SK-N-MC (cell line): ENCODE measurements at regions not wholly inside any gene's neighbourhood (a gene's known extent, or its start where the extent isn't known, plus 50 kb on each side); places are given as distances from the start of the nearest gene placed in this dataset.
"Not testable (repeated sequence)": the region's sequence is repeated elsewhere in the genome, so short reads cannot be mapped to it uniquely, and the experiment has no call there.

Source experiments
- DNase-seq: peaks from one replicate; pipeline ENCODE4 v3.0.0-alpha.2; 2011; ENCODE audit warnings: low read depth, low spot score
- H3K27ac ChIP-seq: fragments of 200-600 bp; sonication (generic); 2 replicates; pipeline ENCODE4 v1.5.1; 2016; ENCODE audit warnings: mixed run types
- H3K36me3 ChIP-seq: fragments of 200-600 bp; sonication (generic); 2 replicates; pipeline ENCODE4 v1.6.1; 2017; ENCODE audit warnings: antibody characterized with exemption, low read length, mixed read lengths; ENCODE audit not compliant: insufficient read depth
- H3K4me3 ChIP-seq: fragments of 200-600 bp; sonication (generic); 2 replicates; pipeline ENCODE4 v1.5.1; 2016
- H3K9ac ChIP-seq: fragments of 200-600 bp; sonication (generic); 2 replicates; pipeline ENCODE4 v1.8.0; 2017; ENCODE audit warnings: mixed run types, mixed read lengths; ENCODE audit not compliant: insufficient read length
- H3K9me3 ChIP-seq: fragments of 200-600 bp; sonication (generic); 2 replicates; pipeline ENCODE4 v1.6.1; 2017; ENCODE audit warnings: low read depth, mild to moderate bottlenecking, antibody characterized with exemption, low read length, moderate library complexity, mixed read lengths
- EZH2 ChIP-seq: fragments of 200-600 bp; sonication (generic); IDR thresholded peaks from one replicate; pipeline ENCODE4 v1.6.1; 2017; ENCODE audit warnings: antibody characterized with exemption
- FOXP2 ChIP-seq: optimal IDR thresholded peaks from 2 replicates; pipeline ENCODE3; 2011; ENCODE audit warnings: mild to moderate bottlenecking, moderate library complexity; ENCODE audit not compliant: insufficient read depth; ENCODE audit errors: extremely low read length, control extremely low read depth
- POLR2AphosphoS5 ChIP-seq: IDR thresholded peaks from 2 replicates; pipeline ENCODE4 v1.6.1; 2012; ENCODE audit warnings: mild to moderate bottlenecking, low read depth, low read length, borderline replicate concordance

DNA sequence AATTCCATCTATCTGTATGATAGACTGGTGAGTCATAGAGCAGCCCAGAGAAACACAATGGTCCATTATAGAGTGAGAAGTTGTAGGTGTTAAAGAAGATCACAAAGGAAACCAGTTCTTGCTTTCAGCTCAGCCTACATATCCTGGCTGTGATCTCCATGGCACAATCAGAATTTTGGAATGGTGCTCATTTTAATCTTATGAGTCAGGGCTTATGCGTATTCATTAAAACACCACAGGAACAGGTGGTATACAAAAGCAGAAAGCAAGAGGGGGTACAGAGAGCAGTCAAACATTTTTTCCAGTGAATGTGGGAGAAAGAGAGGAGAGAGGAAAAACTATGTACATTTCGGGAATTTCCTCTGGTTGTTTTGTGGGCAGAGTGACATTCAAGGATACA is 126.9 kb downstream of the MFAP3L start:
- no peak overlapping the region for H3K9ac ChIP-seq
- no peak for TF ChIP-seq FOXP2
- no peak for TF ChIP-seq POLR2AphosphoS5
- TF ChIP-seq EZH2: no peak
- H3K9me3 ChIP-seq: no peaks in the 10 kb centered on the region
- no peak overlapping the region for H3K4me3 ChIP-seq
- no peak for DNase-seq
- H3K36me3 ChIP-seq: no peaks in the 10 kb centered on the region
- no peak overlapping the region for H3K27ac ChIP-seq

DNA sequence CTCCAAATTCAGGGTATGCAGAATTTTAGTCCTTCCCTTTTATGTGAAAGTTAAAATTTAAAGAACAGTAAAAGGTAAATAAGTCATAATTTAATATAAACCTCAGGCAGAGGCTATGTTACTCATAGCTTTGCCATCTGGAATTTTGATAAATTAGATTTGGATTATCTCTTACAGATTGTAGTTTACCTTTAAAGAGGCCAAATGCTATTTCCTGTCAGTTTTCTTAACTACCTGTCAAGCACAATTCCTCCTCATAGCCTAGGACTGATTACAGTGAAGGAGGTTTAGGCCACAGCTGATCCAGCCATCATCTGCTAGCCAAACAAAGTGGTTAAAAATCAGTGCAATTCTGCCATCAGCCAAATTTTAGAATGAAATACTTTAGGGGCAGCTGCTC is 128.1 kb downstream of the MFAP3L start:
- H3K9me3 ChIP-seq: no peaks in the 10 kb centered on the region

DNA sequence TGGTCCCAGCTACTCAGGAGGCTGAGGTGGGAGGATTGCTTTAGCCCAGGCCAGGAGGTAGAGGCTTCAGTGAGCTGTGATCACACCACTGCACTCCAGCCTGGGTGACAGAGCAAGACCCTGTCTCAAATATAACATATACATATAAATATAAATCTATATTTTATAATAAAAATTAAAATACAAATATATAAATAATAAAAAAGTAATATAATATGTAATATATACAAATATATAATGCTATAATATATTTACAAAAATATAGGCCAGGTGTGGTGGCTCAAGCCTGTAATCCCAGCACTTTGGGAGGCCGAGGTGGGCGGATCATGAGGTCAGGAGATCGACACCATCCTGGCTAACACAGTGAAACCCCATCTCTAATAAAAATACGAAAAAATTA is 131.4 kb downstream of the MFAP3L start:
- H3K36me3 ChIP-seq, H3K4me3 ChIP-seq, H3K27ac ChIP-seq, DNase-seq, H3K9ac ChIP-seq, H3K9me3 ChIP-seq: not testable (repeated sequence)

More for the DNA sequence above, 128.1 kb downstream of the MFAP3L start:
- Histone ChIP-seq H3K4me3 (no peak overlapping the region), H3K27ac (no peak overlapping the region), H3K9ac (no peak overlapping the region), H3K36me3 (no peaks in the 10 kb centered on the region)
- DNase-seq: no peak
- no peak for TF ChIP-seq EZH2
- no peak for TF ChIP-seq FOXP2
- no peak for TF ChIP-seq POLR2AphosphoS5

DNA sequence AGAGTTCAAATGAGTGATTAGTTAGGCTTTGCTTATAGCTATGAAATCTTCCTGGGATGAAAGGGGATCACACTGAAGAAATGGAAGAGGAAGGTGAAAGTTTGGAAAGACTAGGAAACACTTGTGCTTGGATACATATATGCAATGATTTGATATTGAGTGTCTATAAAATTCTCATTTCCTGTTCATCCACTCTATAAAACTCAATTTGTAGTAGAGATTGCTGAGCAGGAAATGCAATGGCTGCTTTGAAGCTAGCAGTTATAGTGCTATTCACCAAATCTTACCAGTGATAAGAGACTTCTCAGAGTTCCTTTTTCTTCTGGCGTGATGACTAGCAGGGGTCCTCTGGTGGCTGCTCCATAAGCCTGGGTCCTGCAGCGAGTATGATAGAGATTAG is 128.1 kb upstream of the HPF1 start:
- Histone ChIP-seq H3K36me3 (no peaks in the 10 kb centered on the region), H3K9ac (no peak overlapping the region), H3K27ac (peak overlapping the region; percentile 3; the same call in 1 of the 2 replicates), H3K4me3 (0 out of 2 replicates have a peak overlapping the region, but pooled peaks have one; percentile 10), H3K9me3 (no peaks in the 10 kb centered on the region)
- peak; percentile 16 for DNase-seq
- TF ChIP-seq POLR2AphosphoS5 (no peak), EZH2 (no peak), FOXP2 (no peak)

DNA sequence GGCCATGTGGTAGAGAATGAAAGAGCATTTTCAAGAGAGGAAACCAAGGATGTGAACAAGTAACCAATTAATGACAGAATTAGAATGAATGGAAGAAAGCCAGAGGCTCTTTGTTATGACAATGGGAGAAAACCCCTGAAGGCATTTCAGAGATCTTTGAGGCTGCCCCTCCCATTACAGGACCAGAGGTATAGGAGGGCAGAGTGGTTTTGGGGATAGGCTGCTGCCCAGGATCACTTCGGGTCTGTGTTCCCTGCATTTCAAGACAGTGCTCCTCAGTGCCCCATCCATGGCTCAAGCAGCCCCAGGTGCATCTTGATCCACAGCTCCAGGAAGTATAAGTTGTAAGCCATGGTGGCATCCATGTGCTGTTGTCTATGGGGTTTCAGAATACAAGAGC is 124.0 kb upstream of the HPF1 start:
- H3K4me3 ChIP-seq: no peak overlapping the region
- no peaks in the 10 kb centered on the region for H3K36me3 ChIP-seq
- H3K27ac ChIP-seq: no peak overlapping the region
- no peaks in the 10 kb centered on the region for H3K9me3 ChIP-seq
- H3K9ac ChIP-seq: no peak overlapping the region
- TF ChIP-seq FOXP2 (no peak), POLR2AphosphoS5 (no peak)
- DNase-seq: no peak

DNA sequence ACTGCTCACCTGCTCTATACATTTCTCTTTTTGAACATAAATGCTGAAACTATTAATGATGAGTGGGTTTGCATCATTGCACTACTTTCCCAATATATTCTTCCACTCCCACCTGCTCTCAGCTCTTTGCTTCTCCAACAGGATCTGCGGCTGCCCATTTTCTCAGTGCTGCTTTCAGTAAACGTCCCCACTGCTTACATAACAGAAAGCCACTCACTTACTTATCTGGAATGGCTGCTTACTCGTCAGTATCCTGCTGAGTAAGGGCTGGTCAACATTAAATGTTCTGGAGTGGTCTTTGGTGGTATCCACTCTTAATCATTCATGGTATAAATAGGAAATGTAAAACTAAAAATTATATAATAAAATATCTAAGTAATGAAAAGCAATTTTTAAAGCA is 112.8 kb upstream of the HPF1 start:
- TF ChIP-seq EZH2 (no peak), FOXP2 (no peak), POLR2AphosphoS5 (no peak)
- DNase-seq: no peak

DNA sequence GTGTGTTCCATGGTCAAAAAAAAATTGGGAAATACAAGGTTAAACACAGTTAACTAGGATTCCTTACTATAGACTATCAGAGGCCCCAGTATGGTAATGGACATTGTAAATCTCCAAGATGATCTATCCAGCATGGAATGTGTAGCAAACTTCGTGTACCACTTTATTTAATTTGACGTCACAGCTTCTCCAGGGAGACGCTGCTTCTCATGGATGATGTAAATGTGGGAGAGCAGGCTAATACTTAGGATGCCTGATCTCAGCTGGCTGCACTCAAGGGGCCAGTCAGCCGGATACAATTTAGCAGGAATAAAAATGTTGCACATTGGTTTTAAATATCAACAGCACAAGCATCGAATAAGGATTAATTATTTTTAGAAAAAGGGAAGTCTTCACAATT is 111.7 kb upstream of the HPF1 start:
- Histone ChIP-seq H3K9ac (no peak overlapping the region), H3K27ac (no peak overlapping the region), H3K9me3 (no peaks in the 10 kb centered on the region), H3K36me3 (no peaks in the 10 kb centered on the region), H3K4me3 (no peak overlapping the region)
- no peak for TF ChIP-seq POLR2AphosphoS5
- DNase-seq: no peak

More for the DNA sequence above, 112.8 kb upstream of the HPF1 start:
- Histone ChIP-seq H3K4me3 (no peak overlapping the region), H3K9me3 (no peaks in the 10 kb centered on the region), H3K9ac (no peak overlapping the region), H3K36me3 (no peaks in the 10 kb centered on the region), H3K27ac (no peak overlapping the region)

DNA sequence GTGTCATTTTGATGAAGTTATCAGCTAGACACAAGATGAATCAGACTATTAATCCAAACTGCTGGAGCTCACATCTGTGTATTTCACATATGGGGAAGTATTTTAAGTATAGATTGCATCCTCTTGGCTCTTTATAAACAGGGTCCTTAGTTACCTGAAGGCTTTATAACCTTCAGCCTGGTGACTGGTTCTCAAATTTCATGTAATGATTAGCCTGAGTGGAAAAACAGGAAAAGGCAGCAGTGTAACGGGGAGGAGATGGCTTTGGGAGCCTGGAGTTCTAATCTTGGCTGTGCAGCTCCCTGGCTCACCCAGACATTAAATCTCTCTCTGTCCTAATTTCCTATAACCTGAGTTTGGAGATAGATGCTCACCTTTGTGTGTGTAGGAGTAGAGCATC is 103.8 kb upstream of the HPF1 start:
- no peak overlapping the region for H3K27ac ChIP-seq
- no peak for DNase-seq

DNA sequence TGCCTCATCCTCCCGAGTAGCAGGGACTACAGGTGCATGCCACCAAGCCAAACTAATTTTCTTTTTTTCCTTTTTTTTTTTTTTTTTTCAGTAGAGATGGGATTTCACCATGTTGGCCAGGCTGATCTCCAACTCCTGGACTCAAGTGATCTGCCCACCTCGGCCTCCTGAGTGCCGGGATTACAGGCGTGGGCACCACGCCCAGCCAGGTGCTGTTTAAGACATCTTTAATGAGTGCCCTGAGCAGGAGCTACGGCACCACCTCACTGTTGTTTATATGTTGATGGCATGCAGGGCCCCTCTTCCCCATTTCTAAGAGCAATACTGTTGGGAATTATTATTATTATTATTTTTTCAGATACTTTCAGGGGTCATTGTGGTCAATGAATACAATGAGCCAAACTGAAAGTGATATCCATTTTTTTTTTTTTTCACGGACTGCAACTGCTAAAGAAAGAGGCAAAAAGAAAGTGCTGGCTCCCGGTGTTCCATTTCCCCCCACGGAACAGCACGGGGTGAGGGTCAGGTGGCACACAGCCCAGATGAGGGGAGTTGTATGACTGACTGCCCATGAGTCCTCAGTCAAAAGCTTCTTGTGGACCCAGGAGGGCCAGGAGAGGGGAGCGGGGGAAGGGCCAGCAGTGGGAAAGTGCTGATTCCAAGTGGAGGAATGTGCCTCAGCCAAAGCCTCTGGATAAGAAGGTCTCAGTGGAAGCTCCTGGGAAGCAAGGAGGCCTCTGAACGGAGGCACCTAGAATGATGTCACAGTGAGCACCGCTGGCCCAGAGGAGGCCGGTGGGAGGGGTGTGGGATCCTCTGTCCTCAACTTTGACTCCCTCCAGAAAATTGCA is 101.8 kb upstream of the HPF1 start:
- H3K36me3 ChIP-seq: no peaks in the 10 kb centered on the region
- no peak overlapping the region for H3K9ac ChIP-seq
- no peak for DNase-seq
- TF ChIP-seq FOXP2: no peak
- TF ChIP-seq POLR2AphosphoS5: no peak
- TF ChIP-seq EZH2: no peak
- H3K4me3 ChIP-seq: no peak overlapping the region
- no peak overlapping the region for H3K27ac ChIP-seq
- H3K9me3 ChIP-seq: no peaks in the 10 kb centered on the region

More for the DNA sequence above, 103.8 kb upstream of the HPF1 start:
- no peaks in the 10 kb centered on the region for H3K9me3 ChIP-seq
- no peaks in the 10 kb centered on the region for H3K36me3 ChIP-seq
- TF ChIP-seq FOXP2 (no peak), EZH2 (no peak), POLR2AphosphoS5 (no peak)
- H3K9ac ChIP-seq: no peak overlapping the region
- no peak overlapping the region for H3K4me3 ChIP-seq
